DMS 273 treated with DMSO at 0.1 percent for 48 hours (cell line): ENCODE measurements at regions not wholly inside any gene's neighbourhood (a gene's known extent, or its start where the extent isn't known, plus 50 kb on each side); places are given as distances from the start of the nearest gene placed in this dataset.

ENCODE experiments used
- DNase-seq: peaks from one replicate; lab custom pipeline; 2025; lab: John Stamatoyannopoulos, UW

GRCh38 chr3:72111265-72112205 is 326.6 kb upstream of the PROK2 start:
- DNase-seq = no peak

- no peak for DNase-seq
Observed at GRCh38 chr3:72109327-72110259, 324.6 kb upstream of the PROK2 start.

GRCh38 chr3:72105306-72105705 is 320.4 kb upstream of the PROK2 start:
- no peak for DNase-seq

GRCh38 chr3:72102112-72102616 is 317.2 kb upstream of the PROK2 start:
- no peak for DNase-seq

GRCh38 chr3:72101494-72101893 is 316.5 kb upstream of the PROK2 start:
- no peak for DNase-seq

GRCh38 chr3:72100601-72101187 is 315.7 kb upstream of the PROK2 start:
- DNase-seq = peak; percentile 15

GRCh38 chr3:72100080-72100511 is 315.1 kb upstream of the PROK2 start:
- no peak for DNase-seq

GRCh38 chr3:72099326-72100079 is 314.6 kb upstream of the PROK2 start:
- DNase-seq = no peak

- DNase-seq = no peak
Observed at GRCh38 chr3:72097053-72097452, 312.1 kb upstream of the PROK2 start.

- no peak for DNase-seq
Observed at GRCh38 chr3:72095521-72095920, 310.6 kb upstream of the PROK2 start.

GRCh38 chr3:72093992-72094334 is 309.0 kb upstream of the PROK2 start:
- no peak for DNase-seq

GRCh38 chr3:72093270-72093991 is 308.5 kb upstream of the PROK2 start:
- DNase-seq = no peak

- DNase-seq = no peak
Observed at GRCh38 chr3:72092778-72093177, 307.8 kb upstream of the PROK2 start.

GRCh38 chr3:72088486-72089025 is 303.6 kb upstream of the PROK2 start:
- DNase-seq = no peak

GRCh38 chr3:72087420-72087819 is 302.5 kb upstream of the PROK2 start:
- no peak for DNase-seq

GRCh38 chr3:72086743-72087087 is 301.8 kb upstream of the PROK2 start:
- DNase-seq = no peak

- no peak for DNase-seq
Observed at GRCh38 chr3:72086042-72086742, 301.2 kb upstream of the PROK2 start.

GRCh38 chr3:72085036-72085435 is 300.1 kb upstream of the PROK2 start:
- DNase-seq = no peak

GRCh38 chr3:72082776-72083462 is 298.0 kb upstream of the PROK2 start:
- no peak for DNase-seq
